ENCODE measurements at regions not wholly inside any gene's neighbourhood (a gene's known extent, or its start where the extent isn't known, plus 50 kb on each side); places are given as distances from the start of the nearest gene placed in this dataset.

GRCh38 chr11:87908086-87908485, 267.2 kb downstream of the RAB38 start:
- Mint-ChIP-seq H3K4me3 (ENCODE audit: unreplicated experiment) (no peak overlapping the region), H3K9me3 (ENCODE audit: unreplicated experiment) (no peaks in the 10 kb centered on the region), H3K4me1 (ENCODE audit: insufficient read depth, unreplicated experiment) (no peaks in the 10 kb centered on the region), H3K27me3 (ENCODE audit: insufficient read depth, unreplicated experiment) (no peaks in the 10 kb centered on the region), H3K27ac (ENCODE audit: low read depth, unreplicated experiment) (no peak overlapping the region), H3K36me3 (ENCODE audit: insufficient read depth, unreplicated experiment) (no peaks in the 10 kb centered on the region)
- no peak for DNase-seq (ENCODE audit: unreplicated experiment)
- ChIA-PET CTCF (interaction anchor here (1.6 kb wide), 1 partner anchor 17 kb away, joined by 6 read pairs; no protein-coding TSS in a partner anchor), POLR2A (no interaction called here)
- intact Hi-C loops (cut with micrococcal nuclease), result no loop called here
- no TSS peak for BruUV-seq (replicated peaks)
- no peak for TF ChIP-seq CTCF (IDR thresholded peaks at IDR 0.05; ENCODE audit: unreplicated experiment)

GRCh38 chr11:87903345-87903744, 271.9 kb downstream of the RAB38 start:
- CTCF ChIA-PET, result no interaction called here
- no peak for DNase-seq (ENCODE audit: unreplicated experiment)
- no peaks in the 10 kb centered on the region for H3K36me3 Mint-ChIP-seq (ENCODE audit: insufficient read depth, unreplicated experiment)
- intact Hi-C loops (cut with micrococcal nuclease), result no loop called here
- H3K27ac Mint-ChIP-seq (ENCODE audit: low read depth, unreplicated experiment), result no peak overlapping the region
- no peaks in the 10 kb centered on the region for H3K9me3 Mint-ChIP-seq (ENCODE audit: unreplicated experiment)
- no TSS peak for BruUV-seq (replicated peaks)
- POLR2A ChIA-PET, result no interaction called here
- TF ChIP-seq CTCF (IDR thresholded peaks at IDR 0.05; ENCODE audit: unreplicated experiment), result no peak
- no peaks in the 10 kb centered on the region for H3K27me3 Mint-ChIP-seq (ENCODE audit: insufficient read depth, unreplicated experiment)
- H3K4me3 Mint-ChIP-seq (ENCODE audit: unreplicated experiment), result no peak overlapping the region
- no peaks in the 10 kb centered on the region for H3K4me1 Mint-ChIP-seq (ENCODE audit: insufficient read depth, unreplicated experiment)

- DNase-seq (ENCODE audit: unreplicated experiment), result no peak
- H3K36me3 Mint-ChIP-seq (ENCODE audit: insufficient read depth, unreplicated experiment), result no peaks in the 10 kb centered on the region
- H3K4me3 Mint-ChIP-seq (ENCODE audit: unreplicated experiment), result no peak overlapping the region
- no peaks in the 10 kb centered on the region for H3K9me3 Mint-ChIP-seq (ENCODE audit: unreplicated experiment)
- intact Hi-C loops (cut with micrococcal nuclease), result no loop called here
- no peak overlapping the region for H3K27ac Mint-ChIP-seq (ENCODE audit: low read depth, unreplicated experiment)
- H3K4me1 Mint-ChIP-seq (ENCODE audit: insufficient read depth, unreplicated experiment), result no peaks in the 10 kb centered on the region
- ChIA-PET POLR2A (no interaction called here), CTCF (no interaction called here)
- TF ChIP-seq CTCF (IDR thresholded peaks at IDR 0.05; ENCODE audit: unreplicated experiment), result no peak
- no peaks in the 10 kb centered on the region for H3K27me3 Mint-ChIP-seq (ENCODE audit: insufficient read depth, unreplicated experiment)
- no TSS peak for BruUV-seq (replicated peaks)
Observed at GRCh38 chr11:87901341-87901740, 273.9 kb downstream of the RAB38 start.

GRCh38 chr11:87897921-87898320, 277.3 kb downstream of the RAB38 start:
- intact Hi-C loops (cut with micrococcal nuclease), result no loop called here
- ChIA-PET CTCF (no interaction called here), POLR2A (no interaction called here)
- DNase-seq (ENCODE audit: unreplicated experiment), result no peak
- no TSS peak for BruUV-seq (replicated peaks)
- Mint-ChIP-seq H3K4me1 (ENCODE audit: insufficient read depth, unreplicated experiment) (no peaks in the 10 kb centered on the region), H3K9me3 (ENCODE audit: unreplicated experiment) (no peaks in the 10 kb centered on the region), H3K27ac (ENCODE audit: low read depth, unreplicated experiment) (no peak overlapping the region), H3K27me3 (ENCODE audit: insufficient read depth, unreplicated experiment) (no peaks in the 10 kb centered on the region), H3K36me3 (ENCODE audit: insufficient read depth, unreplicated experiment) (no peaks in the 10 kb centered on the region), H3K4me3 (ENCODE audit: unreplicated experiment) (no peak overlapping the region)
- no peak for TF ChIP-seq CTCF (IDR thresholded peaks at IDR 0.05; ENCODE audit: unreplicated experiment)

All from MCF 10A (cell line).